ENCODE measurements at regions not wholly inside any gene's neighbourhood (a gene's known extent, or its start where the extent isn't known, plus 50 kb on each side); places are given as distances from the start of the nearest gene placed in this dataset.
A peak's percentile ranks its signal among the peaks of the same experiment; 100 is the strongest.
"Not testable (repeated sequence)": the region's sequence is repeated elsewhere in the genome, so short reads cannot be mapped to it uniquely, and the experiment has no call there.

DNA sequence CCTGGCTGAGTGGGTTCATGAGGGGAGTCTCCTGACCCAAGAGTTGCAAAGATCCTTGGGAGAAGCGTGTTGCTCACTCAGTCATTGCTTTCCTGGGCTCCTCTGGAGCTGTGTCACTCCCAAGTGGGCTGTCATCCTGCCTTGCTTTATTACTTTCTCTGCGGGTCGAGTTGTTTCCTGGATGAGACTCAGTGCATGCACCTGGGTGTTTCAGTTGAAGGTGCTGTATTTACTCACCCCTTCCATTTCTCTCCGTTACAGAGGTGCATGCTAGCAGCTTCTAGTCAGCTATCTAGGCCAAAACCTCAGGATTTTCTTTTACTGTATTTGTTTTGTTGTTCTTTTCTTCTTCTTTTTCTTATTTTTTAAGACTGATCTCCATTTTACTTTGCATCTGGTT is 785.5 kb upstream of the EDIL3 start:
- no peak for DNase-seq

DNA sequence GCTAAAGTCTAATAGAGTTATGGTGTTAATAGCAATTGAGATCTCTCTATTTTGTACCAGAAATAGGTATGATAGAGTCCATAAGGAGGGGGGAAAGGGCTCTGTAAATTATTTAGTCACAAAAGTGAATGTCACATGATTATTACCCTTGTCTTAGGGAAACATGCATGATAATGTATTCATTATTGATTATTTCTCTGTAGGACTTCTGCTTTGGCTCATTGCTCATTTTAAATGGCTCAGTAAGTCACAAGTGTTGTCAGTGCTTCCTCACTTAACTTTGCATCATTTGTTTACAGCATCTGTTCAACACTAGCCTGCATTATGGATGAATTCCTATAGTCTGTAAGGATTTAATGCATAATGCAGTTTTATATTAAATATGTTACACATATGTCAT is 788.8 kb upstream of the EDIL3 start:
- DNase-seq: no peak

DNA sequence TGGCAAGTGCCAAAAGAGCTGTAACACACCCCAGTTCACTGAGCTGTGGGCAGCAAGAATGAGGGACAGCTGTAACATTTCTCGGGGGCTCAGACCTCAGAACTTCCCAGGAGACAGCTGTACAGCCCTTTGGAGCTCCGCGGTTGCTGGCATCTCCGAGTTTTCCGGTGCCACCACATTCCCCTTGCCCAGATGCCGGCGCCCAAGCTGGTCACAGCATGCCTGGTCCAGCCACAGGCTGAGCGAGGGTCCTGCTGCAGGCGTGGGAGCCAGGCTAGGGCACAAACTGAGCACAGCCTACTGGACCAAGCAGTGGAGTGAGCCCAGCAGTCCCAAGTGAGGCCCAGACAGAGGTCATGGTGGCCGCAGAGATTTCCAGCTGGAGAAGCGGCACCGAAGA is 797.7 kb upstream of the EDIL3 start:
- DNase-seq: no peak

DNA sequence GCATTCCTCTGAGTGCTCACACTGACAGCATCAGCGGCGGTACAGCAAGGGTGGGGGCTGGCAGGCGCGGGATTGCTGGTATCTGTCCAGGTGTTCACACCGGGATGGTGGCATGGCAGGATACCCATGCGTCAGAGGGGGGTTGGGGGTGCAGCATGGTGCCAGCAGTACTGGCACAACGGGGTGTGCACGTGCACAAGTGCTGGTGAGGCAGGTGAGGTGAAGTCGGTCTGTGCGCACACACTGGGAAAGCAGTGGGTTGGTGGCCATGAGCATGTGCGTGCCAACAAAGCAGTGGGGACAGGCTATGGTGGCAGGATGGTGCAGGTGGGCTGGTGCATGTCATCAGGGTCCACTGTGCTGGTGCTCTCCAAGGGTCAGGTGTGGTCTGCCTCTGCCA is 819.6 kb upstream of the EDIL3 start:
- DNase-seq: no peak

DNA sequence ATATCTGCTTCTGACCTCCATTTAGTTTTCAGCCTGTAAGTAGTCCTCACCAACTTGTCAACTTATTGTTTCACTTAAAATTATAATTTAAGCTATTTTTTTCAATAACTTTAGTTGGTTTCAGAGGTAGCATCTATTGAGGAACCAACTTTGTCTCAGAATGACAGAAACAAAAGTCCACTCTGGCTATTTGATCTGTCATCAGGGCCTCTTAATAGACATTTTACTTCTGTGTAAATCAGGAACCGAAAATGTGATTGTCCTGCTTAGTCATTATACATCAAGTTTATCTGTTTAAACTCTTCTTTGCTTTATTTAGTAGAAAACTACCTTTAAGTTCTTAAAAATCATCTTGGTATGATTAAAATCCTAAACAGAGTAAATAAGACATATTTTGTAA is 820.8 kb upstream of the EDIL3 start:
- no peak for DNase-seq

DNA sequence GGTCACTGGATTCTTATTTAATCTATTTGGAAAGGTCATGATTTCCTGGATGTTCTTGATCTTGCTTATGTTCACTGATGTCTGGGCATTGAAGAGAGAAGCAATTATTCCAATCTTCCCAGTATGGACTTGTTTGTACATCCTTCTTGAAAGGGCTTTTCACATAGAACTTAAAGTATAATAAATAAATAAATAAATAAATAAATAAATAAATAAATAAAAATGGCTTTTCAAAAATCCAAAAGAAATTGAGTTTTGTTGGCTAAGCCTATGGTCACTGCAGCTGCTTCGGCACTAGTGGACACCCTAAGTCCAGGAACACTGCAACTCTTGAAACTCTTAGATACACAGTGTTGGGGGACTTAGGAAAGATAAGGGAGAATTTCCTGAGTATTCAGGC is 840.7 kb upstream of the EDIL3 start:
- DNase-seq: no peak

DNA sequence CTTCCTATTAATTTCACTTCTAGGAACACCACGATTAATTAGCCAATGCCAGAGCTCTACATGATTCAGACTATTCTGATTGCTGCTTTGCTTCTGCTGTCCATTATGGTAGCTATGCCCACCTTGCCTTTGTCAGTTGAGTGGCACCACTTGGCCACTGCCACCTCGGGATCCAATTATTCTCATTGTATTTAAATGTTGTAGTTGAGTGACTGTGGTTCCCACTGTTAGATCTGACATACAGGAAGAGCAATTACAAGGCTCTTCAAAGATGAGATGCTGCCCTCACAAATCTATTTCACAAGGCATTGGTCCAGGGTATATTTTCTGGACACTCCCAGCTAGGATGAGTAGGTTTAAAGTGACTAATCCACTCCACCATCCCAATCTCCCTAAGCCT is 864.5 kb upstream of the EDIL3 start:
- DNase-seq: no peak

DNA sequence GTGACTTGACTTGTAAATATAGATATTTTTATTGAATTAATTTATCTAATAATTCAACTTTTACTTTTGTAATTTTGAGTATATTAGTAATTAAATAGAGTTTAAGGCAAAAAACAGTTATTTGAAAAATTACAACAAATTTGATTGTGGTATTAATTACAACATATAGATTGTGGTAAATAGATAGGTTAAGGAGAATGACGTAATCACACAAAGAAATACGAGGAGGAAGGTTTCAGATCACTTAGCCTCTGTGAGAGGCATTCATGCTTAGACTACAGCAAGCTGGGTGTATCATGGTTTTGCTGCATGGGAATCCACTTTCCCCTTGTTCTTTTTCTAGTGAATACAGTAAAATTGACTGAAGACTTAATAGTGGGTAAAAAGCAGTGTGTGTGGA is 878.4 kb upstream of the EDIL3 start:
- DNase-seq: no peak

DNA sequence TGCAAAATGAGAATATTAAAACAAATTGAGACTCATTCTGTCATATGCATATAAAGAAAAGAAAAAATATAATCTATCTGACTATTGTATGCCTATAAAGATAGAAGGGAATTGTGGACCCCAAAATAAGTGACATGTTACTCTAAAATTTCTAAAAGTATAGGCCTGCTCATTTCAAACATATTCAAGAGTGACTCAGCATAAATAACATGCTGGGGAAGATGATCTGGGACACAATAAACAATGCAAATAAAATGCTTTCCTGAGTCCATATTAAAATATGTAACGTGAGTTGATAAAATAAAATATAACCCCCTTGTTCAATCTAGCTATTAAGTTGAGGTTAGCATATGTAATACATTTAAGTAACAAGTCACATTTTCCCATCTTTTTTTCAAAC is 882.0 kb upstream of the EDIL3 start:
- DNase-seq: no peak

DNA sequence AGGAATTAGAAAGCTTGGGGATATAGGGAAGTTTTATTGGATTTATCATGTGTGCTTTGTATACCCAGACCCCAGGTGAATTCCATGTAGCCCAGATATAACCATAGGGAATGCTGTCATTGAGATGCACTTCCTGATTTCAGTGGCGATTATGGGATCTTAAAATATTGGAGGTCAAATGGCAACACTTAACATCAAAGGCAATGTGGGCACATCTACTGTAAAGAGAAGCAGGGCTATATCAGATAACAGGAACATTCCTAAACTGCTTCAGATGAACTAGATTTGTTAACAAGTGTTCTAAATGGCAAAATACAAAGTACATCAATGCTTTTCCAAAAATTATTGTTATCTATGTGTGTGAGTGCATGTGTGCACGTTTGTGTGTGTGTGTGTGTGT is 883.5 kb upstream of the EDIL3 start:
- no peak for DNase-seq

DNA sequence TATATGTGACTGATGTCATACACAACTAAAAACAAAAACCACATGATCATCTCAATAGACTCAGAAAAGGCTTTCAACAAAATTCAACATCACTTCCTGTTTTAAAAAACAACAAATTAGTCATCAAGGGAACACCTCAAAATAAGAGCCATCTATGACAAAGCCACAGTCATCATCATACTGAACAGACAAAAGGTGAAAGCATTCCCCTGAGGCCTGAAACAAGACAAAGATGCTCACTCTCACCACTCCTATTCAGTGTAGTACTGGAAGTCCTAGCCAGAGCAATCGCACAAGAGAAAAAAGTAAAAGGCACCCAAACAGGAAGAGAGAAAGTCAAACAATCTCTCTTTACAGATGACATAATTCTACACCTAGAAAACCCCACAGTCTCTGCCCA is 893.5 kb upstream of the EDIL3 start:
- no peak for DNase-seq

DNA sequence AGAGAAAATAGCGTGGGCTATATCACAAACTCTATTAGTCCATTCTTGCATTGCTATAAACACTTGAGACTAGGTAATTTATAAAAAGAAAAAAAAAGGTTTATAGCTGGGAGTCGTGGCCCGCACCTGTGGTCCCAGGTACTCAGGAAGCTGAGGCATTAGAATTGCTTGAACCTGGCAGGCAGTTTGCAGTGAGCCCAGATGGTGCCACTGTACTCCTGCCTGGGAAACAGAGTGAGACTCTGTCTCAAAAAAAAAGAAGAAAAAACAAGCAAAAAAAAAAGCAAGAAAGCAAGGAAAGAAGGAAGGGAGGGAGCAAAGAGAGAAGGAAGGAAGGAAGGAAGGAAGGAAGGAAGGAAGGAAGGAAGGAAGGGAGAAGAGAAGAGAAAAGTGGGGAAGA is 904.2 kb upstream of the EDIL3 start:
- DNase-seq: no peak

DNA sequence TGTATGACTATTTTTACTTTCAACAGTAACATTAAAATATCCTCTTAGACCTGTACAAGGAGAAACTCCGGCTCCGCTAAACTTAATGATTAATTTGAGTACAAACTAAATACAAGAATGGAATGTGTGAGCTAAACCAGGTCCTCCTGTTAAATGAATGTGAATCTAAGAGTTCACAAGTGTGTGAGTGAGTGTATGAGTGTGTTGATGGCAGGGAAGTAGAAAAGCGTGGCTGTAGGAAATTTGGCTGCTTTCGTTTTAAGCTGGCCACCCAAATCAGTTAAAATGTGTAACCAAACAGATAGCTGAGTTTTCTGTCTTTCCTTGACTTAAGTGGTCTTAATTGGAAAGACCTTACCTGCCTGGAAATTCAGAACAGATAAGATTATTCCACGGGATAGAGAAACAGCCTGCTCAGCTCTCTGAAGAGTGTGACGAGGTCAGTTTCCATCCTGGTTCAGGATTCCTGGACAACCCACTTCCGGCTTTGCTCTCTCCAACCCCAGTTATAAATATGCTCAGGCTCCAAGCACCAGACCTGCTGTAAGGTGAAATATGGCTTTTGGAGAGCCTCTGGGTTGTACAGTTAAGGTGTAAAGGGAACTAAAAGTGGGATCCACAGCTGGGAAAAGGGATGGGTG is 908.6 kb upstream of the EDIL3 start:
- peak; percentile 1 for DNase-seq

DNA sequence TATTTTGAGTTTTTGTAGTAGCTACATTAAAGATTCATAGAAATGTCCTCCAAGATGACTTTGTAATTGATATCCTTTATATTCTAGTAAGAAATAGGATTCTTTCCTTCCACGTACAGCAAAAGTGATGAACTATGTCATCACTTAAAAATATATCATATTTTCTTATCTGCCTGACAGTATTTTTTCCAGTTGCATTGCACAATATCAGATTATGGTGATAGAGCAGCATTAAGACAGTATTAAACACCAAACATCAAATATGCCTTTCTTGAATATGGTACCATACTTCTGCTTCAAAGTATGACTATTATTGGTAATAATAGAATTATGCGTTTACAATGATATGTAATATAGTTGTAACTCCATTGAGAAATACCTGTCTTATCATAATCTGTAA is 919.8 kb upstream of the EDIL3 start:
- no peak for DNase-seq

DNA sequence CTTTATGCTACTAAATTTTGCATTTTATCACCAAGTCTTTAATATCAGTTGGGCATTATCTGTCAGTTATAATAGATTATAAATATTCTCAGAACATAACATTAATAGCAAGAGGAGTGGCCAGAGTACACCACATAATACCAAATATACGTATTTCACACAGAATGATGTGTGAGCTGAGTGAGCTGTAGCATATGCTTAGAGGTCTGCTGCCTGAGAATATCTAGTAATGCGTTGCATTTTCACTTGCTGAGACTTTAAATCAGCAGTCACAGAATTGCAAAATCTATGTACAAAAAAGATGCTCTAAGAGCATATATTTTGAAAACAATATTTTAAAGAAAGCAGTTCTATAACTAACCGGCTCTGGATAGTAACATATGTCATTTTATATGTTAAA is 921.1 kb upstream of the EDIL3 start:
- no peak for DNase-seq

DNA sequence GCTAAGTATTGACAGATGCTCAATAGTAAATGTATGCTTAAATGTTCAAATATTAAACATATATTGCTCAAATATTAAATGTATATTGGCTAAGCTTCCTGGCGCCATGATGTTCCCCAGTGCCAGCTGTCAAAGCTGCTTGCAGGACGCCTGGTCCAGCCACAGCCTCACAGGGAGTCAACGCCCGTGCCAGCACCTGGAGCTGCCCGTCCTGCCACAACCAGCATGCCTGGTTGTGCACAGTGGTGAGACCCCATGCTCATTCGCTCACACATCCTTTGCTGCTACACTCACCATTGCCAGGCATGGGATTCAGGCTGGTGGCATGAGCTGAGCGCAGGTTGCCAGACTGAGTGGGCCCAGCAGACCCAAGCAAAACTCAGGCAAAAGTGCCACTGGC is 926.9 kb upstream of the EDIL3 start:
- no peak for DNase-seq

DNA sequence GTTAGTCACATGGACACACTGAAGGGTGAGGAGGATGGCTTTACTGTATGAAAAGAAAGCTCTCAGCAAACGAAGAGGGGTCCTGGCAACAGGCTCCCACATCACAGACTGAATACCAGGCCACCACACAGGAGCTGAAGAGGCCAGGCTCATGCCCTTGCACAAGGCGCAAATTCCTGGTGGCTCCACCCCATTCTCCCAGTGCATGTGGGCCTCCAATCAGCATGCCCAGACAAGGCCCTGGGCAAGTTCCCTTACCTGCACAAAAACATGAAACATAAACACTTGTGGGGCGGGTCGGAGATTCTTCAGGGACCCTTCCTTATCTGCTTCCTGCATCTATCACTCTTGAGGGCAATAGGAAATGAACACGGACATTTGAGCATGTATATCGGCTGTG is 935.8 kb upstream of the EDIL3 start:
- DNase-seq: no peak

DNA sequence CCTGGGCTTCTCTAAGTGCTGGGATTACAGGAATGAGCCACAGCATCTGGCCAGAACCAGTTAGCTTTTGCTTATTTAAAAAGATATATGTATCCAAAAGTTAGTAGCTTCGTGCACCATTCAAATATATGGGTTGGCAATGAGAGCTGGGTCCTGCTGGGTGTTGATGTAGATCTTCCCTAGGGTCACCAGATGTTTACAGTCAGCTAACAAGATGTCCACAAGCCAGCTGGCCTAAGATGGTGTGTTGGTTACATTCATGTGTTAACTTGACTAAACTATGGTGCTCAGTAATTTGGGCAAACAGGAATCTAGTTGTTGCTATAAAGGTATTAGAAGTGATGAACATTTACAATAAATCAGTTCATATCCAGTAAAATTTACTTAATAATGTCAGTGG is 948.6 kb upstream of the EDIL3 start:
- DNase-seq: no peak

DNA sequence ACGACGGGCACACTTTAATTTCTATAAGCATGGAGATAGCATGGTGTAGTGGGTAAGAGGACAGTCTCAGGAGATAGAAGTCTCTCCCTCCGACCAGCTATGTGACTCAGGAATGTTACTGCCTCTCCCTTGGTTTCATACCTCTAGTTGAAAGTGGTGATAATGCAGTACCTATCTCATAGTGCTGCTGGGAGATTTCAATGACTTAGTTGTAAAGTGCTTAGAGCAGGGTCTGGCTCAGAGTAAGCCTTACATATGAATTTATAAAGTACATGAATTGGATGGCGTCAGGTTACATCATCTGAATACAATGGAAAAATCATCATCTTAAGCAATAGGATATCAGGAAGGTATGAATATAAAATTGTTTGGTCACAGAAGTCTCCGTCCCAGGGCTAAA is 952.8 kb upstream of the EDIL3 start:
- no peak for DNase-seq

DNA sequence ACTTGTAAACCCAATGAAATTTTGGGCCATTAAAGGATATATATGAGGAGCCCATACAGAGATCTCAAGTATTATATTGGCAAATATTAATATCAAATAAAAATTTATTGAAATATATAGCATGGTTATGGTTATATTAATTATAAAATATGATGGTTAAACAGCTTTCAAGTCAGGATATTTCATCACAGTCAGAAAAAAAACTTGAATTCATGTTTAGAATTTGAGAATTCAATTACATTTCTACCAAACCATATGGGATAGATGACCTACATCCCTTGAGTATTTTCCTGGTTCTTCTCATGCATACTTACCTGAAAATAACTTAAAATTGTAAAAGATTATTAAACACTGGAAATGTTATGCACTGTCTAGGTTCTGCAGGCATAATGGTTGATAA is 956.1 kb upstream of the EDIL3 start:
- no peak for DNase-seq

DNA sequence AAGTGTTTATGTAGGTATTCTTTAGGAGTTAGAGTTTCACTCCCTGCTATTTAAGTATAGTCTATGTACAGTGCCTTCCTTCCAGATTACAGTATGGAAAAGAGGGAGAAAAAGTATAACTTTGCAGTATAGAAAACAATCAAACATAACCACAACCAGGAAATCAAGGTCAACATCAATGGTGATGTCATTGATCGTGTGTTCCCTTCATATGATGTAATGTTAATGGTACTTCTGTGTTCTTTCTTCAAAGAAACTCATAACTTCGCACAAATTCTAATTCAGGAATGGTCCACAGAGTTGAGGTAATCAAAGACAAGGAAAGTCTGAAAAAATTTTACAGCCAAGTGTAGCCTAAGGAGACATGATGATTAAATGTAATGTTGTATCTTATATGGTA is 961.1 kb upstream of the EDIL3 start:
- DNase-seq: no peak

DNA sequence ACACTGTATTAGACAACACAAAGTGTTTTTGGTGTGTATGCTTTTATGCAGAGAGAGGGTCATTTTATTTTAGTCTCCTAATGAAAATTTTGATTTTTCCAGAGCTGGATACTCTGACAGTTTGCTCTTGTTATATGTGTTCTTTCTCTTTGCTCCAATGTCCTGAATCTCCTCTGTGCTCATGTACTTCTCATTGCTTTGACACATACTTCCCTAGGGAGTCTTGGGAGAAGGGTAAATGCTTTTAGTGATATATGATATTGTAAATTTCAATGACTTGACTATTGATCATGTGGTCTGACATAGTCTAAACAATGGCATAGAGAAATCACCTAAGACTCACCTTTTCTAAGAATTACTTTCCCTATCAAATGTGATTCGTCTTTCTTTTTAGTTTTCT is 972.6 kb upstream of the EDIL3 start:
- no peak for DNase-seq

DNA sequence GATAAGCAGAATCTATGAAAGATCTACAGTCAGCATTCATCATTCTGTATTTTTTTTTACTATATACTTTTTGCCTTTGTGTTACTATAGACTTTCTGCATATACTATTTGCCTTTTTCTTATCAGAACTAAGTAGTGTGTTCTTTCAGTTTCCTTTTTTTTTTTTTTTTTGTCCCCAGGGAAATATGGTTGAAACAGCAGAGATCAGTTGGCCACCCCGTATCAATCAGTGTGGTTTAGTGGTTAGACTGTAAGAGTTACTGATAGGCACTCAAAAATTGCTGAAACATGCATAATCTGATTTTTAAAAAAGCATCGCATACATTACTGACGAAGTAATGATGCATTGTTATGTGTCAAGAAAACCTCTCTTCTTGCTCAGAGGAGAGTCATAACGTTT is 990.8 kb upstream of the EDIL3 start:
- DNase-seq: no peak

DNA sequence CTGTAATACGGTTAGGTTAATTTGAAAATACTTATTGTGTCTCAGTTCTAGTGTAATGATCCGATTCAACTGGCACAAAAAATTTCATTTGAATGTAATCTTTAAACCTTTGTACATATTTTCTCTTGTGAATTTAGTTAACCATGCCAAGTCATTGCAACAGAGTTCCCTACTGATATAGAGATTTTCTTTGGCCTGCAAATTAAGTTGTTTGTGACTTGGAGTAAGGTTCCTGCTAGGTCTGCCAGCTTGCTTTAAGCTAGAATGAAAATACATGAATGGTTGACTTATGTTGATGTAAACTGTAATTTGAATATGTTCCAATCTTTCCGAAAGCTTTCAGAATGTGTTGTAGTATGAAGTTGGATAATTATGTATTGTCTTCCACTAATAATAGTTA is 1004.1 kb upstream of the EDIL3 start:
- DNase-seq: no peak

DNA sequence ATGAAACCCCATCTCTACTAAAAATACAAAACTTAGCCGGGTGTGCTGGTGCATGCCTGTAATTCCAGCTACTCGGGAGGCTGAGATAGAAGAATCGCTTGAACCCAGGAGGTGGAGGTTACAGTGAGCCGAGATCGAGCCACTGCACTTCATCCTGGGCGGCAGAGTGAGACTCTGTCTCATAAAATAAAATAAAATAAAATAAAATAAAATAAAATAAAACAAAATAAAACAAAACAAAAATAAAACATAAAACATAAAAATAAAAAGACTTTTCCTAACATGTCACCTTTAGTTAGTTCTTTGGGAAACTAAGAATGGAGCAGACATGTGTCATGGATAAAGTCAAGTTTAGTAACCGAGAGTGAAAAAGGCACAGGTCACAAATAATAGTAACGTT is 1007.6 kb upstream of the EDIL3 start:
- not testable (repeated sequence) for DNase-seq
